ENCODE measurements at regions not wholly inside any gene's neighbourhood (a gene's known extent, or its start where the extent isn't known, plus 50 kb on each side); places are given as distances from the start of the nearest gene placed in this dataset.

GRCh38 chr5:58121391-58121790, 338.5 kb downstream of the PLK2 start:
- DNase-seq (ENCODE audit: low read depth in 1 of 2, low spot score in 1 of 2) = no peak

GRCh38 chr5:58117542-58117941, 342.3 kb downstream of the PLK2 start:
- no peak for DNase-seq (ENCODE audit: low read depth in 1 of 2, low spot score in 1 of 2)

- no peak for DNase-seq (ENCODE audit: low read depth in 1 of 2, low spot score in 1 of 2)
Measured at GRCh38 chr5:58116346-58116745, 343.5 kb downstream of the PLK2 start.

DNA sequence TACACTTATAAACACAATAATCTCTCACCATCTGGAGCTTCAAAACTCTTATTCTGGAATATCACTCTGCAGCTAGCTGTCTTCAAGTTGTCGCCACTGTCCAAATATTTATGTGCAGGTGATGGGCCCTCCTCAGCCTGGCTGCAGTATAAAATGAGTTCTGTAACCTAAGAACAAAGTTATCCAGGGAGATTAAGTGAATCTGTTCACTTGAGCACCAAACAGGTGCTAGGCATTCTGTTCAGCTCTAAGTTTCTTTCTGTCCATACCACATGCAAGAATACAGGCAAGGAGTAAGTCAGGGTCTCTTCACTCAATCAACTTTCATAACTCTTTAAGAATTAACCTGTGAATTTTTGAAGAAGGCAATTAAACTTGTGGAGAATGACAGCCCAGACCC, 344.1 kb downstream of the PLK2 start:
- no peak for DNase-seq (ENCODE audit: low read depth in 1 of 2, low spot score in 1 of 2)

DNA sequence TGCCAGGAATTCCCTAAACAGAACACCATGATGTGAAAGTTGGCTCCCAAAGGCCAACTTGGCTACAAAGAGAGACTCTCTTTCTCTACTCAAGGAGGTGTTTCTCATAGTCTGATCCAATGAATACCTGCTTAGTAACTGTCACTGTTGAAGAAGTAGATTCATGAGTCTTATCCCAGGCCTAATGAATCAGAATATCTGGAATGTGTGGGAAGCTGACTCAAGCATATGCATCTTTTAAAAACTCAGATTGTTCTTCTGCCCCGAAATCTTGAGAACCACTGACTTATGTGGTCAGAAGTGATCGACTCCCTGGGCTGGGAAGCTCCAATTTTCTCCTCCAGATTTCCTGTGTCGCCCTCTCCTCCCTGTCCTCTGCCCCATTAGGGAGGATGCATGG, 345.6 kb downstream of the PLK2 start:
- DNase-seq (ENCODE audit: low read depth in 1 of 2, low spot score in 1 of 2) = no peak

DNA sequence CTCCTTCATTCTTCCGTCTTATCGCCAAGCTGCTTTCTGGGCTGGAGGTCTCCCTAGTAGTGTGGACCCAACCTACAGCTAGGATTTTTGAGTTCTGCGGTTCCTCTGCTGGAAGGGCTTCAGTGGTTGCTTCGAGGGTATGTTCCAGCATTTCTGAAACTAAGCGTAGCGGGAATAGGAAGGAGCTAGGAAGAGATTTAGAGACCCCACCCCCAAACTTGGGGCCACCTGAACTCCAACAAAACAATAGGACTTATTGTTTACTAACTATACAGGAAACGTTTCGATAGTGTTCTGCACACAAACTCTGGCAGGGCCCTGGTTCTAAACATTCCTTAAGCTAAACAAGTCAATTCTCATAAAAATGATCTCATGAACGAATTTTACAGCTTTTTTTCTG, 346.7 kb downstream of the PLK2 start:
- no peak for DNase-seq (ENCODE audit: low read depth in 1 of 2, low spot score in 1 of 2)

GRCh38 chr5:58108511-58108910, 351.4 kb downstream of the PLK2 start:
- no peak for DNase-seq (ENCODE audit: low read depth in 1 of 2, low spot score in 1 of 2)

GRCh38 chr5:58107704-58108103, 352.2 kb downstream of the PLK2 start:
- no peak for DNase-seq (ENCODE audit: low read depth in 1 of 2, low spot score in 1 of 2)

GRCh38 chr5:58106754-58107410, 353.0 kb downstream of the PLK2 start:
- no peak for DNase-seq (ENCODE audit: low read depth in 1 of 2, low spot score in 1 of 2)

GRCh38 chr5:58105836-58106235, 354.1 kb downstream of the PLK2 start:
- DNase-seq (ENCODE audit: low read depth in 1 of 2, low spot score in 1 of 2) = no peak

DNA sequence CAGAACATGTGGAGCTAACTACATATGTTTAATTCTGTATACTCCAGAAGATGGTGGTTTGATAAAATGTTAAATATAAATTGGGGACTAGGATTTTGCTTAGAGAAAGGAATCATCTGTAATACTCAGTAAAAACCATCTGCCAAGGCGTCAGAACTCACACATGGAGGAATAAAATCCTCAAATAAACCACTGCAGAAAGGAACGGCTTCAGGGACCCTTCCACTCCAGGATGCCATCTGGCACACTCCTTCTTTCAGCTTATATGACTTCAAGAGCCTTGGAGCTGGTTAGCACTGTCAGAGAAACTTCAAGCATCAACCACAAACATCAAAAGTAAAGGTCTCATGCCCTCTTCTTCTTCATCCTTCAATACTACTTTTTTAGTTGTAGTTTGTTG, 360.6 kb downstream of the PLK2 start:
- no peak for DNase-seq (ENCODE audit: low read depth in 1 of 2, low spot score in 1 of 2)

- no peak for DNase-seq (ENCODE audit: low read depth in 1 of 2, low spot score in 1 of 2)
Measured at GRCh38 chr5:58094031-58094430, 365.9 kb downstream of the PLK2 start.

- no peak for DNase-seq (ENCODE audit: low read depth in 1 of 2, low spot score in 1 of 2)
Measured at GRCh38 chr5:58090704-58091103, 369.2 kb downstream of the PLK2 start.

DNA sequence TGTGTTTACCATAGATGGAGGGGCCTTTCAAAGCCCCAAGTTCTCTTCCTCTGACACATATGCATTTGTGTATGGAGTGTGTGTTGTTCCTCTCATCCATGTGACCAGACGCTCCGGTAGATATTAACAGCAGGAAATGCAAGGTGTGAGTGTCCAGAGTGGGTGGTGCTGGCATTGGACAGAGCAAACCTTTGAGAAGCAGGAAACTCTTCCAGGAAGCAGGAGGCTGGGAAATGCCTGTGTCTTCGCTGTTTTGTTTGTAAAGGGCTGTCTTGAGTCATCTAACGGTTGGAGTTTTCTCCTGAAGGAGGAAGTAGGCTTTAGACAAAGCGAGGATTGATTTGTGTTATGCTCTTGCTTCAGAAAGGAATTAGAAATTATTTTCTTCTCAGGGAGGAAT, 370.9 kb downstream of the PLK2 start:
- DNase-seq (ENCODE audit: low read depth in 1 of 2, low spot score in 1 of 2) = no peak

DNA sequence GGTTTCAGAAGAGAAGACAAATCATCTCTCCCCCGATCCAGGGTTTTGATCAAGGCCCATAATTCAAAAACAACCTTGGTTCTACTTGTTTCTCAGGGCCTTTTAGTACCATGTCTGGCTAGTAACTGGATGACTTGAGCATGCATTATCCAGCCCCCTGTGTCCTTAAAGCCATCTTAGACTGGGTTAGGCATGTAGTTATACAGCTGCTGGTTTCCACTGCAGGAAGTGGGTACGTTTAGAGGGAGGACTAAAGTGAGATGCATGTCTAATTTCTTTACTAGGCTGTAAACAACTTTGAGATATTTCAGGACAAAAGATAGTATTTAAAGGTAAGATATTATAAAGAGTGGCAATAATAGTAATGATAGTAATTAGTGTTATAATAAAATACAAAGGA, 372.0 kb downstream of the PLK2 start:
- DNase-seq (ENCODE audit: low read depth in 1 of 2, low spot score in 1 of 2) = no peak

DNA sequence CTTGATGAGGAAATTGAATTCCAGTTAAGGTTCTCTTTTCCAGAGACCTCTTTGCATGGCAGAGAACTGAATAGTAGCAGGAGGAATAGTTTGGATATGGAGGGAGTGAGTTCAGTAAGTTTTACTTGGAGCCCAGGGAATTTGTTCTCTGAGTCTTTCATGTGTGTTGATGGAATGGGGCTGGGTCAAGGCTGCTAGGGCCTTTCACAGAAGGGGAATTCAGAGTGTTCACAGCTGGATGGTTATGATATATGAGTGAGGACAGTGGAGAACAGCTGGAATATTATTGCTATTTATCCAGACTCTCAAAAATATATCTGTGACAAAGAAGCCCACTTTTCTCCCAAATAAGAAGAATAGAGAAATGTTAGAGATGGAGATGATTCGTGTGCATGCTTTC, 372.8 kb downstream of the PLK2 start:
- no peak for DNase-seq (ENCODE audit: low read depth in 1 of 2, low spot score in 1 of 2)

DNA sequence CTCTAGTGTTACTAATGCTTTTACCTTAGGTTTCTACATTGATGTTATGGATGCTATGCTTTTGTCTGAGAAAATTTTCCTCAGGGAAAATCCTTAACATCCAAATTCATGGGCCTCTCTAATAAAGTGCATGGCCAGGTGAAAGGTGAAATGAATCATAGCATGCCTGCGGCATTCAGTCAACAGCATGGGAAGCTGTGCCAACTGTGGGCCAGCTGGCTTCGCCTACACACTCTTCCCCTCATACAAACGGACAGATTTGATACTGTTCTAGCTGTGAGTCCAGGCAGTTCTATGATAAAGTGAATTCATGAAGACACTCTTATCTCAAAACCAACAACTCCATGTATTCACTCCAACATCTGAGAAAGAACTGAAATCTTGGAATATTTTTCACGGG, 374.1 kb downstream of the PLK2 start:
- DNase-seq (ENCODE audit: low read depth in 1 of 2, low spot score in 1 of 2) = no peak

- no peak for DNase-seq (ENCODE audit: low read depth in 1 of 2, low spot score in 1 of 2)
Measured at GRCh38 chr5:58081435-58081834, 378.5 kb downstream of the PLK2 start.

- no peak for DNase-seq (ENCODE audit: low read depth in 1 of 2, low spot score in 1 of 2)
Measured at GRCh38 chr5:58080573-58080972, 379.3 kb downstream of the PLK2 start.

- no peak for DNase-seq (ENCODE audit: low read depth in 1 of 2, low spot score in 1 of 2)
Measured at GRCh38 chr5:58077966-58078365, 381.9 kb downstream of the PLK2 start.

DNA sequence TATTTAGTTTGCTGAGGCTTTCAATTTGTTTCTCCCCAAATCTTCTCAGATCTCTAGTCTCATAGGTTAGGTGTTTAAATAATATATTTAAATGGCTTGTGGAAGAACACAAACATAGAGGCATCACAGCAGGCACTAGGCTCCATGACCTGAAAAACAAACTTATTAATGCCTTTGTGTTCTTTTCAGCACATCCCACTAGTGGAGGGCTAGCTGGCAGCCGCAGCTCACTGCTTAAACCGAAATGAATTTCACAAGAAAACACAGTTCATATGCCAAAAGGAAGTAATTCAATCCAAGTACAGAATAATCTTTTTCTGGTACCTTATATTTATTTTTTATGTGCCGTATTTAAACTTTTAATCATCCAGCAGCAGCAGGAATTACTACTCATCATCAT, 382.5 kb downstream of the PLK2 start:
- no peak for DNase-seq (ENCODE audit: low read depth in 1 of 2, low spot score in 1 of 2)

GRCh38 chr5:58076483-58077257, 383.2 kb downstream of the PLK2 start:
- DNase-seq (ENCODE audit: low read depth in 1 of 2, low spot score in 1 of 2) = no peak

DNA sequence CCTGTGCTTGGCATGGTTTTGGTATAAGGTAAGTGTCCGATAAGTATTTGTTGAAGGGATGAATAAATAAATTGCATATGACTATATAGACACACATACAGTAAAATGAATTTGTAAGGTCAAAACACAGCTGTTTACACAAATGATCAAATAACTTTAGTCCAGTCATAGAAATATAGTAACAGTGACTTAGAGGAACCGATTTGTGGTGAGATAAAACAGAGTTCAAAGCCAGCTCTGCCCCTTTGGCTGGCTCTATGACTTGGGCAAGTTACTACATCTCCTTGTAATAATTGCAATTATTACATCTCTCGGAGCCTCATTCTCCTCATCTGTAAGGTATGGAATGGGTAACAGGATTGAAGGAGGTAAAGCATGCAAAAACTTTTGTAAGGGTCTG, 384.0 kb downstream of the PLK2 start:
- no peak for DNase-seq (ENCODE audit: low read depth in 1 of 2, low spot score in 1 of 2)
